KMS-11 (cell line): ENCODE measurements at regions not wholly inside any gene's neighbourhood (a gene's known extent, or its start where the extent isn't known, plus 50 kb on each side); places are given as distances from the start of the nearest gene placed in this dataset.
"Not testable (repeated sequence)": the region's sequence is repeated elsewhere in the genome, so short reads cannot be mapped to it uniquely, and the experiment has no call there.

ENCODE experiments used
- H2AFZ ChIP-seq: fragments of 200-600 bp; sonication (generic); 2 replicates; pipeline ENCODE4 v1.6.1; 2016; ENCODE audit warnings: antibody characterized with exemption, mixed run types, low read depth
- H3K27ac ChIP-seq: fragments of 200-600 bp; sonication (generic); 2 replicates; pipeline ENCODE4 v1.6.1; 2016; ENCODE audit warnings: mild to moderate bottlenecking, mixed run types
- H3K27me3 ChIP-seq: fragments of 200-600 bp; sonication (generic); 2 replicates; pipeline ENCODE4 v1.6.1; 2017; ENCODE audit warnings: mild to moderate bottlenecking, low read depth, mixed run types, moderate library complexity; ENCODE audit not compliant: insufficient read depth
- H3K36me3 ChIP-seq: fragments of 200-600 bp; sonication (generic); 2 replicates; pipeline ENCODE4 v1.6.1; 2017; ENCODE audit warnings: mild to moderate bottlenecking, mixed run types; ENCODE audit not compliant: insufficient read depth
- H3K4me1 ChIP-seq: fragments of 200-600 bp; sonication (generic); 2 replicates; pipeline ENCODE4 v1.6.1; 2016; ENCODE audit warnings: mild to moderate bottlenecking, low read depth, mixed run types; ENCODE audit not compliant: poor library complexity, severe bottlenecking
- H3K4me2 ChIP-seq: fragments of 200-600 bp; sonication (generic); 2 replicates; pipeline ENCODE4 v1.7.0; 2016; ENCODE audit warnings: mild to moderate bottlenecking, mixed run types
- H3K4me3 ChIP-seq: fragments of 200-600 bp; sonication (generic); IDR thresholded peaks from 2 replicates; pipeline ENCODE4 v1.6.1; 2017; ENCODE audit warnings: low read depth, low read length, mixed read lengths; ENCODE audit not compliant: insufficient read depth
- H3K79me2 ChIP-seq: fragments of 200-600 bp; sonication (generic); 2 replicates; pipeline ENCODE4 v1.6.1; 2016; ENCODE audit warnings: low read depth, mixed run types; ENCODE audit not compliant: insufficient read depth
- H3K9ac ChIP-seq: fragments of 200-600 bp; sonication (generic); 2 replicates; pipeline ENCODE4 v1.6.1; 2016; ENCODE audit warnings: mild to moderate bottlenecking, mixed run types
- H4K20me1 ChIP-seq: fragments of 200-600 bp; sonication (generic); 2 replicates; pipeline ENCODE4 v1.6.1; 2016; ENCODE audit warnings: mild to moderate bottlenecking, mixed run types; ENCODE audit not compliant: insufficient read depth

GRCh38 chr15:31681529-31682259 lies 348.6 kb upstream of the CHRNA7 start:
- not testable (repeated sequence) for H3K4me1 ChIP-seq, H3K79me2 ChIP-seq, H3K36me3 ChIP-seq, H3K9ac ChIP-seq, H3K27ac ChIP-seq, H3K4me2 ChIP-seq, H3K27me3 ChIP-seq, H4K20me1 ChIP-seq, H3K4me3 ChIP-seq, H2AFZ ChIP-seq

DNA sequence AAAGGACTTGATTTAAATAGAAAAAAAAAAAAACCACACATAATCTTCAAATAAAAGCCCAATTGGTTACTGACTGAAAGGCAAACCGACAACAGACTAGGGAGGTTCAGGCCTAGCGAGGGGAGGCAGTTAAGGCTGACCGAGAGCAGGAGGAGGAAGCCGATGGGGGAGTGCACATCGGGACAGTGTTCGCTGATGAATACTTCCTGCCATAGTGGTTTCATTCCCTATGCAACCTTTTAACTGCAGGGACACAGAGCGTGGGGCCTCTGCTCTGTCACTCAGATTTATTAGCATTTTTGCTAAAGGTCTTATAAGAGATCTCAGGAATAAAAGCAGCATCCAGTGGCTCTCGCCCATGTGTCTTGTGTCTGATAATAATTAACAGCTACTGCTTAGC lies 343.2 kb upstream of the CHRNA7 start:
- not testable (repeated sequence) for H3K9ac ChIP-seq, H3K27me3 ChIP-seq, H3K4me3 ChIP-seq, H3K36me3 ChIP-seq, H2AFZ ChIP-seq, H4K20me1 ChIP-seq, H3K4me1 ChIP-seq, H3K27ac ChIP-seq, H3K79me2 ChIP-seq, H3K4me2 ChIP-seq

DNA sequence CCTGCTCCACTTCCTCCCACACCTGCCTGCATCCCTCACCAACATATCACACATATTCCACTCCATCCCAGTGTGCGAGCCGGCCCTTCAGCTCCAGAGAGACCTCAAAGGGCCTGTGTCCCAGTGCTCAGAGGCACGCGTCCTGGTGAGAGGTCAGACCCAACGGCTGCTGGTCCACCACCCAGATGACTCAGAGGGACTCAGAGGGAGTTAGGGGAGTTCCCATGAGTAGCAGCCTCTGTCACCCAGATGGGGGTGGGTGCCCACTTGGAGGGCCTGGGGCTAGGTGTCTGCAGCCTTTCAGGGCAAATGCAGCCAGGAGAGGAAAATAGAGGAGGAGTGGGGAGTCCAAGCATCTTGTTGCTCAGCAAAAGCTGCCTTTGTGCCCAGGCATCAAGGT lies 333.8 kb upstream of the CHRNA7 start:
- not testable (repeated sequence) for H2AFZ ChIP-seq, H4K20me1 ChIP-seq, H3K27ac ChIP-seq, H3K9ac ChIP-seq, H3K4me1 ChIP-seq, H3K27me3 ChIP-seq, H3K79me2 ChIP-seq, H3K4me2 ChIP-seq, H3K36me3 ChIP-seq, H3K4me3 ChIP-seq

- H2AFZ ChIP-seq, H3K79me2 ChIP-seq, H3K36me3 ChIP-seq, H3K27ac ChIP-seq, H3K4me3 ChIP-seq, H3K4me1 ChIP-seq, H3K9ac ChIP-seq, H3K4me2 ChIP-seq, H3K27me3 ChIP-seq, H4K20me1 ChIP-seq: not testable (repeated sequence)
Measured at GRCh38 chr15:31705076-31705678, 325.1 kb upstream of the CHRNA7 start.

GRCh38 chr15:31707944-31708702 lies 322.2 kb upstream of the CHRNA7 start:
- H3K4me2 ChIP-seq, H3K27me3 ChIP-seq, H3K4me1 ChIP-seq, H3K79me2 ChIP-seq, H2AFZ ChIP-seq, H3K27ac ChIP-seq, H4K20me1 ChIP-seq, H3K36me3 ChIP-seq, H3K9ac ChIP-seq, H3K4me3 ChIP-seq: not testable (repeated sequence)

- H3K9ac ChIP-seq, H3K36me3 ChIP-seq, H3K27me3 ChIP-seq, H3K4me1 ChIP-seq, H2AFZ ChIP-seq, H4K20me1 ChIP-seq, H3K79me2 ChIP-seq, H3K4me2 ChIP-seq, H3K4me3 ChIP-seq, H3K27ac ChIP-seq: not testable (repeated sequence)
Measured at GRCh38 chr15:31708703-31709327, 321.5 kb upstream of the CHRNA7 start.

- not testable (repeated sequence) for H3K79me2 ChIP-seq, H3K27ac ChIP-seq, H2AFZ ChIP-seq, H3K36me3 ChIP-seq, H3K4me3 ChIP-seq, H3K4me2 ChIP-seq, H4K20me1 ChIP-seq, H3K4me1 ChIP-seq, H3K27me3 ChIP-seq, H3K9ac ChIP-seq
Measured at GRCh38 chr15:31709479-31709878, 320.8 kb upstream of the CHRNA7 start.

DNA sequence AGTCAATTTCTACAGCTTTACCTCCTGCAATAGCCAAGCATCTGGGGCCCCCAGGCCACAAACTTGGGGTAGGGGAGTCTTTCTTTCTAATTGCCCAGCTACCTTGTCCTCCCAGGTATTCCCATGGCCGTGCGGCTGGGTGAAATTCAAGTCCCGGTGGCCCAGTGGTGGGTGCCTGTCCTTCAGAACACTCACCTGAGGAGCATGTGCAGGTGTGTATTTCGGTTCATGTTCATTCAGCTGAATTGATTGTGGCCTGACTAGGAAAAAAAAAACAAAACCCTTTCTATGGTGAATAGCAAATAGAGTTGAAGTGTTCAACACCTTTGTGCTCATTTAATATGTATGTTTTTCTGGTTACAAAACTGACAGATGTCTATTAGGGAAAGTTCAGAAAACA lies 319.5 kb upstream of the CHRNA7 start:
- H3K36me3 ChIP-seq, result not testable (repeated sequence)

GRCh38 chr15:31715208-31715607 lies 315.1 kb upstream of the CHRNA7 start:
- not testable (repeated sequence) for H3K4me1 ChIP-seq, H3K9ac ChIP-seq, H3K79me2 ChIP-seq, H3K4me3 ChIP-seq, H3K36me3 ChIP-seq, H2AFZ ChIP-seq, H3K4me2 ChIP-seq, H4K20me1 ChIP-seq, H3K27ac ChIP-seq, H3K27me3 ChIP-seq

More for the DNA sequence above, 319.5 kb upstream of the CHRNA7 start:
- not testable (repeated sequence) for H2AFZ ChIP-seq, H3K4me3 ChIP-seq, H4K20me1 ChIP-seq, H3K4me2 ChIP-seq, H3K79me2 ChIP-seq, H3K27me3 ChIP-seq, H3K27ac ChIP-seq, H3K9ac ChIP-seq, H3K4me1 ChIP-seq

- not testable (repeated sequence) for H3K4me3 ChIP-seq, H3K9ac ChIP-seq, H3K36me3 ChIP-seq, H2AFZ ChIP-seq, H3K79me2 ChIP-seq, H3K27ac ChIP-seq, H3K4me1 ChIP-seq, H4K20me1 ChIP-seq, H3K4me2 ChIP-seq, H3K27me3 ChIP-seq
Measured at GRCh38 chr15:31718625-31719024, 311.7 kb upstream of the CHRNA7 start.
